ENCODE measurements at regions not wholly inside any gene's neighbourhood (a gene's known extent, or its start where the extent isn't known, plus 50 kb on each side); places are given as distances from the start of the nearest gene placed in this dataset.

DNA sequence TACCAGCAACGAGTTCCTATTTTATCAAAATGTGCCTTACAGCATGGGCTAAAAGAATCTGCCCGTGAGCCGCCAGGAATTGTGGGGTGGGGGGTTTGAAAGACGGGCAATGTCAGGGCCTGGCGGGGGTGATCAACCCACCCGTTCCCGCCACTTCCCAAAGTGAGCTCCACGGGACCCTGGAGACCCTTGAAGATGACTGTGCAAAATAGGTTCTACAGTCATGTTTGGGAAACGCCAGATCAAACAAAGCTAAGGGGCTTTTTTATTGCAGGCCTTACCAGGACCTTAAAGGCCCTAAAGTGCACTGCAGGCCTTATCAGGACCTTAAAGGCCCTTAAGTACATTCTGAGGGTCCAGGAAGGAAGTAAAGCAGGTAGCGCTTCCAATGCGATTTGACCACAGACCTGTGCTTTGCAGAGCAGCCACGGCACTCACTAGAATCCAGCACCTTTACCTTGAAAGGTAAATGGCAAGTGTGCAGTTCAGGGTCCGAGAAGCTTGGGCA, 404.1 kb downstream of the SHANK2 start:
- ChIA-PET CTCF (no interaction called here), POLR2A (no interaction called here)

DNA sequence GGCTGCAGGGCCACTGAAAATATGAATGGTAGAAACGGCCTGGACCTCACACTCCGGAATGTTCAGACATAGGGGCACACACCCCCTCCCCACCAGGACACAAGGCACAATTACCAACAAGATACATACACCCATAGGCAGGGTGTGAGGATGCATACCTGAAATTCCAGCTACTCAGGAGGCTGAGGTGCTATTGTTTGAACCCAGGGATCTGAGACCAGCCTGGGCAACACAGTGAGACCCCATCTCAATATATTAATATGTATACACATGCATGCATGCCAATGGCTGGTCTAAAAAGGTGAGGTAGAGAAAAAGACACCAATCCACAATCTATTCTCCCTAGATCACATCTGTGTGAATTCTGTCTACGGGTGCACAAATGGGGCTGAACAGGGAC, 403.3 kb downstream of the SHANK2 start:
- CTCF ChIA-PET = no interaction called here
- POLR2A ChIA-PET = no interaction called here

DNA sequence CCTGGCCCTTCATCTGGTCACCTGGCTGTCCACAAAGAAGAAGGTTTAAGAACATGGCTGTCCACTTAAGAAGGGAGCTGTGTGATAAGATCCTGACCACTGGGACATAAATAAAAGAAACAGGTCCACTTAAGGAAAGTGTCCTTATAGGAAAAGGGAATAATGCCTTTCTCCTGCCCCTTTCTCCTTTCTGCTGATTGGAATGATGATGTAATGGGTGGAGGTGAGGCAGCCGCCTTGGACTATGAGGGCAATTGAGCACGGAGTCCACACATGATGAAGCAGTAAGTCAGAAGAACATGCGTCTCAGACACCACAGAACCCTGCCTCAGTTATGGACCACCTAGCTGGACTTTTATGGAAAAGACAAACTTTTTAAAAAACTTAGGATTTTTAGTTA, 401.1 kb downstream of the SHANK2 start:
- ChIA-PET CTCF (no interaction called here), POLR2A (no interaction called here)

DNA sequence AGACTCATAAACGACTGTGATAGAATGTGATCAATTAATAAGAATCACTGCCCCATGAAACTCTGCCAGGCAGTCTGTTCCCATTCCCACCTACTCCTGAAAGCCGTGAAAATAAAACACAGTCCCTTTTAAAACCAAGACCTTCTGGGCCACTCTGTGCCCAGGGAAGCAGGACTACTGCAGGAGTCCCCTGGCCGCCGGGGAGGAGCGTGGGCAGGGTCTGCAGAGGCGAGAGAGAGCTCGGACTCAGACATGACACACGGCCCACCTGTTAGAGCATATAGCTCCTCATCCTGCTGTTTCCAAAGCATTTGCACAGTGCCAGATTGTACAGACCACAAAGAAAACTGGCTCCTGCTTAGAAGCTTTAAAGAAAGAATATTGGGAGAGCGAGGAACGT, 400.5 kb downstream of the SHANK2 start:
- POLR2A ChIA-PET = no interaction called here
- CTCF ChIA-PET = no interaction called here

DNA sequence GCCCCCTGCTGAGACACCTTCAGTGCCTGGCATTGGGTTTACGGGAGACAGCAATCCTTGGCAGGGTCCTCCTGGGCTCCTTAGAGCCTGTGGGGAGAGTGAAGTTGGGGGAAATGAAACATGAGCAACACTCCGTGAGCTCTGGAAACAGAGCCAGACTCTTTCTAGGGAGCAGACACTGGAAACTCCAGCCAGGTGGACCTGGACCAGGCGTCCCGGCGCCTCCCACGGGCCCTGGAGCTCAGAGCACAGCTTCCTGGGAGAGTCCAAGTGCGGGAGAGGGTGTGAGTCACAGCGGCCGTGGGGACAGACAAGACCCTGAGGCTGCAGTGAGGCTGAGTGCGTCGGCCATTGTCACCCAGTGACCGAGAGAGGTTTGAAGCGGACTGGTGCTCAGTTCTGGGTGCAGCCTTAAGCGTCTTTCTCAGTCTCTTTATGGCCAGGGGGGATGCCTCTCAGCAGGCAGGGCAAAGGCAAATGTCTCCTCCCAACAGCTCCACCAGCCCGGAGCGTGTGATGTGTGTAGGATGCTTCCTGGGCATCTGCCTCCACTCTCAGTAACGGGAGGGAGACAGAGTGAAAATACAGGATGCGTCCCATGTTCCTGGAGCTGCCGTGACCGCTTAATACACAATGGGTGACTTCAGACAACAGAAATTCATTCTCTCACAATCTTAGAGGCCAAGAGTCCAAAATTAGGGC, 399.2 kb downstream of the SHANK2 start:
- POLR2A ChIA-PET = no interaction called here
- CTCF ChIA-PET = no interaction called here

DNA sequence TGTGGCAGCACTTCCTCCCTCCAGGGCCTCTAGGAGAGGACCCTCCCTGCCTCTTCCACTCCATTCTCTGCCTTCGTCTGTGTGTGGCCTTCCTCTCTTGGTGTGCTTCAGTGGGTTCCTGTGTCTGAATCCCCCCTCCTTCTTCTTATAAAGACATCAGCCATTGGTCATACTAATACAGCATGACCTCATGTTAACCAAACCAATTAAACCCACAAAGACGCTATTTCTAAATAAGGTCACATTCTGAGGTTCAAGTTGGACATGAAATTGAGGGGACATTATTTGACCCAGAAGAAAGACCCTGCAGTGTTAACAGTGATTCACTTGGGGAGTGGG, 398.6 kb downstream of the SHANK2 start:
- CTCF ChIA-PET = no interaction called here
- POLR2A ChIA-PET = no interaction called here

DNA sequence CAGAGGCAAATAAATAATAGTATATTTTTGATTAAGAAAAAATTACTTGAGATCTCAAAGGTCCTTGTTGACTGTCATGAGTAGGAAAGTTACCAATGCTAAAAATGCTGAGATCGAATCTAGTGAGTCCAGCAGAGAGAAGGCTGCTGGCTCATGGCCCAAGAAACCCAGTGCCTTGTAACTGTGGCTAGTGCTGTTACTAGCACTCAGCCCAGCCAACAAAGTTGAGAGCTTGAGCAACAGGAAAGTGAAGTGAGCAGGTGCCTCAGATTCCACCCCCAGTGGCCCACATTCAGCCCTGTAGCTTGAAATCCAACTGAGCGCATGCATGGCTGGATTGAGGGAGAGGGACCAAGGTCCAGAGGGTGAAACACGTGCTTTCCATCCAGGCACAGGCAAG, 398.2 kb downstream of the SHANK2 start:
- ChIA-PET CTCF (no interaction called here), POLR2A (no interaction called here)

DNA sequence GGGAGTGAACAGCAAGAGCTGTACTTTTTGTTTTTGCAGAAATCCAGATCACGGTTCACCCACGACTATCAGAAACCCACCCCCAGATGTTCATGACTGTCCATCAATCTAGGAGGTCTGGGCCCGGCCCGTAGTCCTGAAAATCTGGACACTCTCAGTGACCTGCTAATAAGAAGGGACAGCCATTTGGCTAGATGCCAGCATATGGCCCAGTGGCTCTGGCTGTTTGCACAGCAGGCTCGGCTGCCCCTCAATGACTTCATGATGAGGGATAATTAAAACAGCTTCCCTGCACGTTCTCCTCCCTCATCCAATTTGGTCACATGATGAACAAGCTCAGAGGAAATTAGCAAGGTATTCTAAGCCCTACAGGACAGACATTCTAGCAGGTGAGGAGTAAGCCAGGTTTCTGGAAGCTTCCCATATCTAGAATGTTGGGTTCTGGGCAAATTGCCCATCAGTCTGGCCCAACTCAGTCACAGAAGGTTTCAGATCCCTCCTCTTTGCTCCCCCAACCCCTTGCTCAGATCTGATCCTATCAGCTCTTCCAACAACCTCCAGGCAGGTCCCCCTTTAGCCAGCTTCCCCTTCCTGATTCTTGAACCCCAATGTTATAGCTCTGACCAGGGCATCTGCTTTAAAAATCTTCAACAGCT, 397.3 kb downstream of the SHANK2 start:
- ChIA-PET POLR2A (no interaction called here), CTCF (no interaction called here)

DNA sequence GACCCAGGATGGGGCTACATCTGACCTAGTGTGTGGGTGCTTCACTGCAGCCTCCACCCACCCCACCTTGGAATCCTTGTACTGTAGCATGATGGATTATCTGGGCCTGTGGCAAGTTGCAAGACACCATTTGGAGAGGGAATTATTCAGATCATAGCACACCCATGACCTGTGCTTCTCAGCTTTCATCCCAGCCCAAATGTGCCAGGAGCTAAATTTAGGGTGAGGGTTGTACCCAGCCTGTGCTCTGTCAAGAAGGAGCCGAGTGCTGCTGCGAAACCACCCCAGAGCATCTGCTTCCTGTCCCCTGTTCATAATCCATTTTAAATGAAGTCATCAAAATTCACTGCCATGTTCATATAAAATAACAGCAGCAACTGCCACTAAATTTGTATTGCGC, 394.5 kb downstream of the SHANK2 start:
- POLR2A ChIA-PET = no interaction called here

DNA sequence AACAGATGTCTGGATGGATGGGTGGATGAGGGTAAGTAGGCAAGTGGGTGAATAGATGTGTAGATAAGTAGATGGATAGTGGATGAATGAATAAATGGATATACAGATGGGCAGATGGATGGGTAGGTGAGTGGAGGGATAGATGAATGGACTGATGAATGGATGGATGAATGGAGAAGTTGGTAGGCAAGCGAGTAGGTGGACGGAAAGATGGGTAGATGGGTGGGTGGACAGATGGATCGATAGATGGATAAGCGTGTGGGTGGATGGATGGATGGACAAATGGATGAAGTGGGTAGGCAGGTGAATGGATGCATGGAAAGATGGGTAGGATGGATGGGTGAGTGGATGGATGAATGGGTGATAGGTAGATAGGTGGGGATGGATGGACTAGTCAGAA, 393.2 kb downstream of the SHANK2 start:
- CTCF ChIA-PET = no interaction called here
- POLR2A ChIA-PET = no interaction called here

More for the DNA sequence above, 394.5 kb downstream of the SHANK2 start:
- CTCF ChIA-PET = no interaction called here

DNA sequence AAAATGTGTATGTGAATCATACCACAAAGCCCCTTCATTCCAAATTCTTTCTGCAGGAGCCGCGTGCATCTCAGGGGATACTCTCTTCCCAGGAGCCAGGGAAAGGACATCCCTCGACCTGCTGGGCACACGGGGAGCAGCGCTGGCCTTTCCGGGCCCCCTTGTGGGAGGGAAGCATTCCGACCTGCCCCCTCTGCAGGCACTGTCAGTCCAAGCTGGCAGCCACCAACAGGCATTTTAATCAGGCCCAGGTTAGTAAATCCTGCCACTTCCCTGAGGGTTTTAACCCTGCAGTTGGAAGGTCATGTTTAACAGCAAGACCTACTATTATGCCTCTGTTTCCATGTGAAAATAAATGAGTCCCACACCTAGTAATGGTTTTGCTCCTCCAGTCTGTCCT, 391.5 kb downstream of the SHANK2 start:
- CTCF ChIA-PET = no interaction called here
- POLR2A ChIA-PET = no interaction called here

DNA sequence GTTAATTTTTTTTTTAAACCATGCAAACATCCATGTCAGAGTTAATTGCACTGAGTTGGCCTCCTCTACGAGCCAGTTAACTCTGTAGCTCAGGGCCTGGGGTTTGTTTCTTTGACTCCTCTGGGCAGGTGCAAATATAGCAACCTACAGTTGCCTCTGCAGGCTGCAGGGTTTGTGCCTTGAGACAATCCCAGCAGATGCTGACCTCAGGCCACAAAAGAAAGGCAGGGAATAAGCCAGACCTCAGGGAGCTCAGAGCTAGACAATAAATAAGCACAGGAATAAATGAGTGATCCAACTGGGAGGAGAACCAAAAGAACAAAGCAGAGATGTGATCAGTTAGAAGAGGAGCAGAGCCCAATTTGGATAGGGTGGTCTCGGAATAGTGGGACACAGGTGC, 390.8 kb downstream of the SHANK2 start:
- CTCF ChIA-PET = no interaction called here
- POLR2A ChIA-PET = no interaction called here

DNA sequence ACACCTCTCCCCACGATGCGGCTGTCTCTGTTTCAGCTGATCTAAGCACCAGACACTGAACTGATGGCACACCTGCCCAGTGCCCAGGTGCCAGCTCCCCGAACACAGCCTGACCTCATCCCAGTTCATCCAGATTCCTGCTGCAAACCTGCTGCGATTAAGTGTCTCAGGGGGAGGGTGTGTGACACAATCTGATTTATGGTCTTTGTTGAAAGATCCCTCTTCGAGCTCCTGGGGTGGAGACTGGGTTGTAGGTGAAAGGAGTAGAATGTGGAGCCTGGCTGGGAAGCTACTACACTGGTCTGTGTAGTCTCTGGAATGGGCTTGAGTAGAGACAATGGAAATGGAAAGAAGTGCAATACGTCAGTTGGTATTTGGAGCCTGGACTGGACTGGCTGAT, 390.3 kb downstream of the SHANK2 start:
- POLR2A ChIA-PET = no interaction called here
- CTCF ChIA-PET = no interaction called here

DNA sequence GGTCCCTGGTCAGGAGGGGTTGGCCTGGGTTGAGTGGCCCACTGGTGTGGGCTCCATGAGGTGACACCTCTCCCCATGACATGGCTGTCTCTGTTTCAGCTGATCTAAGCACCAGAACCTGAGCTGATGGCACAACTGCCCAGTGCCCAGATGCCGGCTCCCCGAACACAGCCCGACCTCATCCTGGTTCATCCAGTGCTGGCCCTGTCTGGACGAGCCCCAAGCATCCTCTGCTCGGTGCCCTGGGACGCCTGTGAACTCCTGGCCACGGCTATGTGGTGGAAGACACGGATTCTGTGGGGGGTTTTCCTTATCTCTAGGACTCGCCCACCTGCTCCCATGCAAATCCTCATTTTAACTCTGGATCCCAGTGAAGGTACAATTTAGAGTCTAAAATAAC, 389.2 kb downstream of the SHANK2 start:
- CTCF ChIA-PET = no interaction called here
- POLR2A ChIA-PET = no interaction called here

DNA sequence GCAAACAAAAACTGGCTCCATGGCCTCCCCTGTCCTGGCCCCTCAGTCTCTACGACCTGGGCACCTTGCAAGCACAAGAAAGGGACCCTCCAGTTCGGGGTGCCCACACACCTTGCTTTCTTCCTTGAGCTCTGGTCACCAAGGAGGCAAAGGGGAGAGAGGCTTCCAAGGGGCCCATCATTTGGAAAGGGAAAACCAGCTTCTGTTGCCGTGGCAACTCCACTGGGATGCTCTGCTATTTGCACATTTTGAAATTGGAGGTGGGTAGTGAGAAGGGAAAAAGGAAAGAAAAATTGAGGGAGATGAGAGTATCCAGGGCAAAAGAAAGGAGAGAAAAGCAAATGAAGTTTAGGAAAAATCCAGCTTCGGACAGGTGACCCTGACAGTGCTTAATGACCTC, 388.4 kb downstream of the SHANK2 start:
- ChIA-PET CTCF (interaction anchor here (0.5 kb wide), 1 partner anchor 10 kb away, joined by 3 read pairs; no protein-coding TSS in a partner anchor), POLR2A (no interaction called here)

DNA sequence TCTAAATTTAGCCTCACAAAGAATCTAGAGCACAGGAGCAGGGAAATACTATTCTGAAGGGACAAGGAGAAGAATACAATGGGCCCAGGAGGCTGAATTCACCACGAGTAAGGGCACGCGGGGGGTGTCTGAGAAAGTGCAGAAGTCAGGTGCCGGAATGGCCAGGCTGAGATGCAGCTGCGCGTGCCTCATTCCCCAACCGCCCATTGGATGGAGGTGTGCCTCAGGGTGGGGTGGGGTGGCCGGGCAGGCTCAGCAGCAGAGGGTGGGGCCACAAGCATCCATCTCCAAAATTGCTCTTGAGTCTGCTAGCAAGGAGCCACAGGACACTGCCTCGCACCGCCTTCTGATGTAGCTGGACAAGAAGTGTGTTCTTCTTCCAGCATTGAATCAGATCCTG, 387.0 kb downstream of the SHANK2 start:
- CTCF ChIA-PET = no interaction called here
- POLR2A ChIA-PET = no interaction called here

DNA sequence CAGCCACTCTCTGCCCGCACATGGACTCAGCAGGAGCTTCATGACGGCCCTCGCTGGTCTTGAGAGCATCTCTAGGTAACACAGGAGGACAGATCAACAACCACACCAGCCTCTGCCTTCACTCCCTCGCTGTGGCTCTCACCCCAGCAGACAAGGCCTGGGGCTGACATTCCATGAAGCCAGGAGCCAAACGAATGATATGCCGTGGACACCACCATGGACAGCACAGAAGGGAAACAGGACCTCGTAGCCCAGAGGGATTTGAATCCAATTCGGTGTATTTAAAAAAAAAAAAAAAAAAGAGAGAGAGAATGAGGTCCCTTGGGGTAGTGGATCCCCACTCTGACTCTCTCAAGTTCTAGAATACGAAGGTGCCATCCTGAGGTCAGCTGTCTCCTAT, 385.5 kb downstream of the SHANK2 start:
- CTCF ChIA-PET = interaction anchor here (0.7 kb wide), 1 partner anchor 895 kb away, joined by 3 read pairs; no protein-coding TSS in a partner anchor
- POLR2A ChIA-PET = no interaction called here

DNA sequence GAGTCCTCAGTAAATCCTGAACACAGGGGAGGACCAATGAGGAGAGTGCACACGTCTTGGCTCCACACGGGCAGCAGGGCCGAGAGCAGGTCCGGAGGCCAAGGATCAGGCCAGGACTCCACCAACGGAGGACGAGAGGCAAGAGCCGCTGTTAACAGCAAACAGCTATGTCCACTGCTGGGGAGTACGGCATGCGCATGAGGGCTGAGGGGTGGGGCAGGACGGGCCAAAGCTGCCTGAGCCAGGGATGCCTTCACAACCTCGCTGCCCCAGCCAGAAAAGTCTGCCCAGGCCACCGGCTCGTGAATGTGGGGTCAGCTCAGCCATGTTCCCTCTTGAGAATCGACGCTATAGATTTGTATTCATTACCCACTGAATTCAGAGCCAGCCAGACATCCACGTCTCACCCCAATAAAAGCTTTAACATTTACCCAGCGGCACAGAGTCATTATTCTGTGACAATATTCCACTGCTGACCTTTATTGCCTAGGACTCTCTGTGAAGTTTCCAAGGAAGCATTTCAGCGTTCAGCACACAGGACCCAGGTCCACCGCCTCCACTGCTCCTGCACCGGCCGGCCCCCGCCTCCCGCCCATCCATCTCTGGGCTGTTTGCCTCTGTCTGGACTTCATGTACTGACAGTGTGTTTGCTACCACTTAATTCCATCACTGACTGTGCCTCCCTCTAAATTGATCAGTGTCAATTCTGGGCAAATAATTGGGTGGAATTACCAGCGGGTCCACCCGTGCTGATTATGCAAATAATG, 384.9 kb downstream of the SHANK2 start:
- ChIA-PET CTCF (interaction anchor here (0.7 kb wide), 1 partner anchor 896 kb away, joined by 3 read pairs; no protein-coding TSS in a partner anchor), POLR2A (no interaction called here)

DNA sequence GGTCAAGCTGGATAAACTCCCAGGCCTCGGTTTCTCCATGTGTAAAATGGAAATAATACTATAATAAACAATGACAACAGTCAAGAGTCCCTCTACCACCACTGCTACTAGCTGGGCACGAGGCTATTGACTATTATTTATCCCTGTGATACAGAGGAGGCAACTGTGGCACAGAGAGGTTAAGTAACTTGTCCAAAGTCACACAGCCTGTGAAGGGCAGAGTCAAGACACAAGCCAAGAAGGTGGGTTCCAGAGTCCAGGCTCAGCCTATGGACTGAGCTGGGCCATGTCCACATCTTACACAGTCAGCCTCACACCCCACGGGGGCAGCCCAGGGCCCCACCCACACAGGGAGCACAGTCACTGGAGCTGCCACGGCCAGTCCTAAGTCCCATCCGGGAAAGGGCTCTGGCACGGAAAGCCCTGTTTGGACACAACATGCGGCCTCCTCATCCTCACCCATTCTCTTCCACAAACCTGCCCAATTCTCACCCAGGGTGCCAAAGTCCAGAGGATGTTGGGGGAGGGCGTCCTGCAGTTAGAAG, 384.0 kb downstream of the SHANK2 start:
- CTCF ChIA-PET = no interaction called here
- POLR2A ChIA-PET = no interaction called here

DNA sequence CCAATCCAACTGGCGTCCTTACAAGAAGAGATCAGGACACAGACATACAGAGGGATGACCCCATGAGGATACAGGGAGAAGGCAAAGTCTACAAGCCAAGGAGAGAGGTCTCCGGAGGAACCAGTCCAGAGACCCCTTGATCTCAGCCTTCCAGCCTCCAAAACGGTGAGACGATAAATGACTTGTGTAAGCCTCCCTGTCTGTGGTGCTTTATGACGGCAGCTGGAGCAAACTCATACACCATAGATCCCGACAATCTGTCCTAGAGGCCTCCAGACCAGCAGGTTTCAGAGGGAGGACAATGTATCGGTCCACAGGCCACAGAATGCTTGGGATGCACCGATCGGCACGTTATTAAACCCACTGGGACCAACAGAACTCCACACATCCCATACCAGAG, 383.3 kb downstream of the SHANK2 start:
- POLR2A ChIA-PET = no interaction called here
- CTCF ChIA-PET = no interaction called here

DNA sequence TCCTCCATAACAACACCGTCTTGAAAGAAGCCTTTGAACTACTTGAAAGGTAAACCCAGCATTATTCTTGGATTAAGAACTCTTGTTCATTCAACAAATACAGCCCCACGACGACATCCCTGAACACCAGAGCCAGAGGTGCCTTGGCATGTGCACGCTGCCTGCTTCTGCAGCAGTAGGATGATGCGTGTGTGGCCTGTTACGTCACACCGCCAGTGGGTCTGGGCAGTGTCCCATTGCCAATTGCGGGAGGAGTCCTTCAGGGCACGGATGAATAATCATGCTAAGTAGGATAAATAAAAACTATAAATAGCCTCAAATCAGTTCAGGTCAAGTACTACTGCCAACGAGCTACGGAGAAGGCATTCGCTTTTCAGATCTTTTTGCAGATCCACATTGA, 380.5 kb downstream of the SHANK2 start:
- POLR2A ChIA-PET = no interaction called here
- CTCF ChIA-PET = no interaction called here
